OCI-LY7 (cell line): ENCODE measurements at regions not wholly inside any gene's neighbourhood (a gene's known extent, or its start where the extent isn't known, plus 50 kb on each side); places are given as distances from the start of the nearest gene placed in this dataset.

Source experiments
- BruUV-seq: library from RNA; stranded (reverse); fragments of 400-500 nt; replicated peaks from 2 replicates; lab custom pipeline; 2021; lab: Mats Ljungman, UMichigan
- CTCF ChIA-PET: fragments of 300-600 bp; sonication (Branson Sonifier 250); formaldehyde crosslinking; loops from one replicate; lab custom pipeline; 2022; ENCODE audit warnings: antibody characterized with exemption; ENCODE audit not compliant: unreplicated experiment; lab: Charles Lee
- POLR2A ChIA-PET: fragments of 300-600 bp; sonication (Branson Sonifier 250); formaldehyde crosslinking; loops from one replicate; lab custom pipeline; 2022; ENCODE audit warnings: antibody characterized with exemption; lab: Charles Lee
- DNase-seq: peaks from one replicate; pipeline ENCODE4 v3.0.0-alpha.2; 2015; ENCODE audit warnings: low spot score
- H2AFZ ChIP-seq: fragments of 200-600 bp; sonication (generic), shearing (Covaris generic); 2 replicates; pipeline ENCODE4 v1.6.1; 2014; ENCODE audit warnings: mild to moderate bottlenecking, antibody characterized with exemption, low read length, moderate library complexity
- H3K27ac ChIP-seq: fragments of 200-600 bp; sonication (generic); 2 replicates; pipeline ENCODE4 v1.5.1; 2014; ENCODE audit warnings: mixed run types, low read depth, mild to moderate bottlenecking, moderate library complexity, low read length, inconsistent platforms; ENCODE audit not compliant: poor library complexity, severe bottlenecking
- H3K36me3 ChIP-seq: fragments of 200-600 bp; sonication (generic); 2 replicates; pipeline ENCODE4 v1.6.1; 2014; ENCODE audit warnings: mild to moderate bottlenecking, antibody characterized with exemption, low read length, moderate library complexity, mixed read lengths; ENCODE audit not compliant: insufficient read depth
- H3K4me1 ChIP-seq: fragments of 200-600 bp; sonication (generic); 2 replicates; pipeline ENCODE4 v1.5.1; 2014; ENCODE audit warnings: mild to moderate bottlenecking, low read length; ENCODE audit not compliant: insufficient read depth, poor library complexity, severe bottlenecking
- H3K4me2 ChIP-seq: fragments of 200-600 bp; sonication (generic); 2 replicates; pipeline ENCODE4 v1.6.1; 2014; ENCODE audit warnings: mild to moderate bottlenecking, low read length
- H3K4me3 ChIP-seq: fragments of 200-600 bp; sonication (generic); 2 replicates; pipeline ENCODE4 v1.5.1; 2014; ENCODE audit warnings: mild to moderate bottlenecking, low read depth, low read length; ENCODE audit not compliant: poor library complexity, severe bottlenecking
- H3K79me2 ChIP-seq: fragments of 200-600 bp; sonication (generic); 2 replicates; pipeline ENCODE4 v1.6.1; 2016; ENCODE audit warnings: low read depth, mild to moderate bottlenecking, low read length, moderate library complexity, mixed read lengths; ENCODE audit not compliant: insufficient read depth
- H3K9me2 ChIP-seq: fragments of 200-600 bp; sonication (generic); 2 replicates; pipeline ENCODE4 v1.6.1; 2016; ENCODE audit warnings: mild to moderate bottlenecking, low read length, mixed read lengths; ENCODE audit not compliant: insufficient read depth
- H3K9me3 ChIP-seq: fragments of 200-600 bp; sonication (generic); 2 replicates; pipeline ENCODE4 v1.6.1; 2014; ENCODE audit warnings: mild to moderate bottlenecking, mixed run types, low read length, mixed read lengths
- H4K20me1 ChIP-seq: fragments of 200-600 bp; sonication (generic); 2 replicates; pipeline ENCODE4 v1.6.1; 2014; ENCODE audit warnings: mild to moderate bottlenecking, antibody characterized with exemption, low read length, moderate library complexity, mixed read lengths; ENCODE audit not compliant: insufficient read depth
- EZH2phosphoT487 ChIP-seq: fragments of 200-600 bp; sonication (generic); IDR thresholded peaks from 2 replicates; pipeline ENCODE4 v1.6.1; 2018; ENCODE audit warnings: low read depth, borderline replicate concordance, mild to moderate bottlenecking, mixed run types, antibody characterized with exemption, low read length, moderate library complexity, mixed read lengths
- intact Hi-C: fragments of 100-400 bp; cut with micrococcal nuclease; formaldehyde crosslinking; loops from one replicate; pipeline ENCODE4 v1.10.0; 2022; ENCODE audit not compliant: unreplicated experiment
- TF ChIP-seq, protein P1 (sequence below): fragments of 200-600 bp; sonication (generic); conservative IDR thresholded peaks from 2 replicates; pipeline ENCODE4 v1.5.1; 2014; ENCODE audit warnings: mild to moderate bottlenecking, antibody characterized with exemption, low read length, moderate library complexity, mixed read lengths

DNA sequence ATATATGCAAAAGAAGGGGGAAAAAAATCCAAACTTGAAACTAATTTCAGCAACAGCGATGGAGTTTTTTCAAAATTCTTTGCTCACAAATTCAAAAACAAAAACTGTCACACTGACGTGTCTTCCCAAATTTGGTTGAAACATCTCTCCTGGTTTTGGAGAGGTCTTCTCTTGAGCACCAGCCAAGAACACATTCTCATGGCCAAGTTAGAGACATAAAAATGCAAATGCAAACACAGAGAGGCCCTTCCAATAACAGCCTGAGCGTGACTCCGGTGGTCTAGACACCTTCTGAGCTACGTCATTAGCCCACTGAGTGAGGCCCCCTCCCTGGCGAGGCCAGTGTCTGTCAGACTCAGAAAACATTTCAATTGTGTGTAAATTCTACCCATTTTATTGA is 436.0 kb upstream of the PROK2 start:
- no peak overlapping the region for H3K4me2 ChIP-seq
- H3K4me1 ChIP-seq, result no peaks in the 10 kb centered on the region
- DNase-seq, result no peak

DNA sequence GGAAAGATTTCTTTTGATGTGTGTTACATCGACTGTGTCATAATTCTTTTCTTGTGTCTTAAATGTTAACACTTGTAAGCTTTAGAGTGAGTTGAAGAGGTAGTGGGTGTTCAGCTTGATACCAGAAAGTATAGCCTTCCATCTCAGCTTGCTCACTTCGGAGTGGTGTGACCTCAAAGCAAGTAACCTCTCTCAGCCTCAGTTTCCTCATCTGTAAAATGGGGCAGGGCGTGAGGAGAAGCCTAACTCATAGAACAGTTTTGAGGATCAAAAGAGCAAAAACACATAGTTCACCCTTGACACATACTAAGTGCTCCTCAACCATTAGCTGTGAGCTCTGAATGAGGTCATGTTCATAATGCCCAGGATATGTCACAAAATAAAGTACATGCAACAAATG is 434.8 kb upstream of the PROK2 start:
- DNase-seq, result no peak
- TF ChIP-seq, protein P1, sequence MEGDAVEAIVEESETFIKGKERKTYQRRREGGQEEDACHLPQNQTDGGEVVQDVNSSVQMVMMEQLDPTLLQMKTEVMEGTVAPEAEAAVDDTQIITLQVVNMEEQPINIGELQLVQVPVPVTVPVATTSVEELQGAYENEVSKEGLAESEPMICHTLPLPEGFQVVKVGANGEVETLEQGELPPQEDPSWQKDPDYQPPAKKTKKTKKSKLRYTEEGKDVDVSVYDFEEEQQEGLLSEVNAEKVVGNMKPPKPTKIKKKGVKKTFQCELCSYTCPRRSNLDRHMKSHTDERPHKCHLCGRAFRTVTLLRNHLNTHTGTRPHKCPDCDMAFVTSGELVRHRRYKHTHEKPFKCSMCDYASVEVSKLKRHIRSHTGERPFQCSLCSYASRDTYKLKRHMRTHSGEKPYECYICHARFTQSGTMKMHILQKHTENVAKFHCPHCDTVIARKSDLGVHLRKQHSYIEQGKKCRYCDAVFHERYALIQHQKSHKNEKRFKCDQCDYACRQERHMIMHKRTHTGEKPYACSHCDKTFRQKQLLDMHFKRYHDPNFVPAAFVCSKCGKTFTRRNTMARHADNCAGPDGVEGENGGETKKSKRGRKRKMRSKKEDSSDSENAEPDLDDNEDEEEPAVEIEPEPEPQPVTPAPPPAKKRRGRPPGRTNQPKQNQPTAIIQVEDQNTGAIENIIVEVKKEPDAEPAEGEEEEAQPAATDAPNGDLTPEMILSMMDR, result no peak
- TF ChIP-seq EZH2phosphoT487, result no peak
- intact Hi-C loops, result no loop called here
- CTCF ChIA-PET, result no interaction called here
- no TSS peak for BruUV-seq
- Histone ChIP-seq H3K36me3 (no peaks in the 10 kb centered on the region), H3K79me2 (no peaks in the 10 kb centered on the region), H3K4me3 (no peak overlapping the region), H3K4me2 (no peak overlapping the region), H2AFZ (no peak overlapping the region), H3K4me1 (no peaks in the 10 kb centered on the region), H4K20me1 (no peaks in the 10 kb centered on the region), H3K27ac (no peak overlapping the region), H3K9me2 (no peaks in the 10 kb centered on the region), H3K9me3 (peaks cover 8% of the 10 kb centered on the region)
- POLR2A ChIA-PET, result interaction anchor here (0.7 to 1.1 kb wide), 3 partner anchors 8 to 534 kb away, joined by 3 to 4 read pairs (median 4); no protein-coding TSS in a partner anchor

More for the DNA sequence above, 436.0 kb upstream of the PROK2 start:
- Histone ChIP-seq H3K4me3 (no peak overlapping the region), H4K20me1 (no peaks in the 10 kb centered on the region), H3K27ac (no peak overlapping the region), H3K9me3 (peaks cover 19% of the 10 kb centered on the region), H3K79me2 (no peaks in the 10 kb centered on the region), H3K36me3 (no peaks in the 10 kb centered on the region; the same call in 1 of the 2 replicates), H3K9me2 (no peaks in the 10 kb centered on the region), H2AFZ (no peak overlapping the region)
- CTCF ChIA-PET, result no interaction called here
- intact Hi-C loops, result no loop called here
- POLR2A ChIA-PET, result interaction anchor here (0.6 kb wide), 1 partner anchor 282 kb away, joined by 3 read pairs; no protein-coding TSS in a partner anchor
- TF ChIP-seq, protein P1, result no peak
- no peak for TF ChIP-seq EZH2phosphoT487
- no TSS peak for BruUV-seq

DNA sequence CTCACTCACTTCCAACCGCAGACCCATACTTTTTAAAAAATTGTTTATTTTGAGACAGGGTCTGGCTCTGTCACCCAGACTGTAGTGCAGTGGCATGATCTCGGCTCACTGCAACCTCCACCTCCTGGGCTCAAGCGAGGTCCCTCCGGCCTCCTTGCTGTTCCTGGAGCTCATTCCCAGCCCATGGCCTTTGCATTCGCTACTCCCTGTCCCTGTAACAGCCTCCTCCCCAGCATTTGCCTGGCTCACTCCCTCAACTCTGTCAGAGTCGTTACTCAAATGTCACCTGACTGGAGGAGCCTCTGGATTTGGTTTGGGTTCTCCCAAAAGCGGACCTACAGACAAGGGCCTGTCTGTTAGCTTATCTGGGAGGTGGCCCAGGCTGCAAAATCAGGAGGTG is 432.6 kb upstream of the PROK2 start:
- Histone ChIP-seq H2AFZ (no peak overlapping the region), H3K79me2 (no peaks in the 10 kb centered on the region), H4K20me1 (no peaks in the 10 kb centered on the region), H3K27ac (no peak overlapping the region), H3K9me2 (no peaks in the 10 kb centered on the region), H3K4me1 (no peaks in the 10 kb centered on the region), H3K36me3 (no peaks in the 10 kb centered on the region), H3K4me2 (no peak overlapping the region), H3K4me3 (no peak overlapping the region), H3K9me3 (no peaks in the 10 kb centered on the region)
- no peak for DNase-seq
- CTCF ChIA-PET, result no interaction called here
- POLR2A ChIA-PET, result no interaction called here
- BruUV-seq, result no TSS peak
- intact Hi-C loops, result no loop called here
- no peak for TF ChIP-seq EZH2phosphoT487
- TF ChIP-seq, protein P1, result no peak
